GM12892 (cell line): ENCODE measurements at regions not wholly inside any gene's neighbourhood (a gene's known extent, or its start where the extent isn't known, plus 50 kb on each side); places are given as distances from the start of the nearest gene placed in this dataset.

Experiments
- POLR2A ChIP-seq: IDR thresholded peaks from 2 replicates; pipeline ENCODE4 v1.6.1; 2011; ENCODE audit warnings: low read depth, low read length, control low read depth
- POLR2AphosphoS5 ChIP-seq: IDR thresholded peaks from 2 replicates; pipeline ENCODE4 v1.6.1; 2011; ENCODE audit warnings: low read depth, low read length, control low read depth
- TAF1 ChIP-seq: IDR thresholded peaks from 2 replicates; pipeline ENCODE4 v1.6.1; 2011; ENCODE audit warnings: low read depth, mild to moderate bottlenecking, control low read depth, low read length, borderline replicate concordance

DNA sequence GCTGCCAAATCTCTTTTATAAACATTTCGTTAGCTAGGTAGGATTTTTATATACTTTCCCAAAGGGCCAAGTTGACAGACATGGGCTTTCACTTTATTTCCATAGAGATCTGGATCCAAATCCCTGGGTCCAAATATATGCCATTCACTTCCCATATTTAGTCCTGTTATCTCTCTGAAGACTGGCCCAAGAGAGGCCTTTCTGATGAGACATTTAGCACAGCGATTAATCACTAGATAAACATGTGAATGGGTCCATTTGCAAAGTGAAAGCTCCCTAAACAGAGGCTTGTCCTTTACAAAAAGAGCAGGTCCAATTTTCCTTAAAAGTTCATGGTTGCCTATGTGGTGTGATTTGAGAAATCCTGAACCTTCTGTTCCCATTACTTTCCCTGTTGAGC, 132.6 kb downstream of the TRMT11 start:
- no peak for TF ChIP-seq POLR2A
- no peak for TF ChIP-seq TAF1
- no peak for TF ChIP-seq POLR2AphosphoS5
